Stimulated activated naive CD8-positive, alpha-beta T cell treated with anti-CD3 and anti-CD28 coated beads, Interleukin-15, amount 100 ng/mL, for 72 hours (primary cell): ENCODE measurements at regions not wholly inside any gene's neighbourhood (a gene's known extent, or its start where the extent isn't known, plus 50 kb on each side); places are given as distances from the start of the nearest gene placed in this dataset.

Experiments
- ATAC-seq: fragments of 150-1000 bp; cut with Tn5 transposase; 2 replicates; pipeline ENCODE4 v1.10.0; 2021; ENCODE audit warnings: mild to moderate bottlenecking, moderate library complexity
- DNase-seq, 2 donors: peaks; one replicate each; pipeline ENCODE4 v3.0.0; 2021 to 2022
- H3K27ac Mint-ChIP-seq, 2 donors: one replicate each; pipeline ENCODE4 v1.8.0; 2022; ENCODE audit warnings: mild to moderate bottlenecking in 2 of 2, mixed read lengths in 2 of 2, moderate library complexity in 2 of 2
- H3K27me3 Mint-ChIP-seq: one replicate; pipeline ENCODE4 v1.8.0; 2022; ENCODE audit warnings: mixed read lengths
- H3K4me1 Mint-ChIP-seq: one replicate; pipeline ENCODE4 v1.8.0; 2022; ENCODE audit warnings: mild to moderate bottlenecking, mixed read lengths
- H3K4me3 Mint-ChIP-seq, 2 donors: one replicate each; pipeline ENCODE4 v1.8.0; 2022; ENCODE audit warnings: mild to moderate bottlenecking in 2 of 2, mixed read lengths in 2 of 2, moderate library complexity in 1 of 2
- H3K9me3 Mint-ChIP-seq, 2 donors: one replicate each; pipeline ENCODE4 v1.8.0; 2022; ENCODE audit warnings: mixed read lengths in 2 of 2

GRCh38 chr7:82559193-82559805 lies 115.7 kb upstream of the CACNA2D1 start:
- peak overlapping the region in 1 of 2 donors; percentile 35 for H3K4me3 Mint-ChIP-seq
- no peak overlapping the region for H3K27ac Mint-ChIP-seq
- no peak for ATAC-seq
- no peaks in the 10 kb centered on the region for H3K27me3 Mint-ChIP-seq
- H3K4me1 Mint-ChIP-seq, result no peaks in the 10 kb centered on the region
- no peaks in the 10 kb centered on the region for H3K9me3 Mint-ChIP-seq
- no peak for DNase-seq

GRCh38 chr7:82549616-82550285 lies 106.2 kb upstream of the CACNA2D1 start:
- ATAC-seq, result no peak

GRCh38 chr7:82548141-82548688 lies 104.6 kb upstream of the CACNA2D1 start:
- H3K4me1 Mint-ChIP-seq, result no peaks in the 10 kb centered on the region
- H3K4me3 Mint-ChIP-seq, result no peak overlapping the region
- no peak overlapping the region for H3K27ac Mint-ChIP-seq
- no peaks in the 10 kb centered on the region for H3K9me3 Mint-ChIP-seq
- H3K27me3 Mint-ChIP-seq, result no peaks in the 10 kb centered on the region
- ATAC-seq, result no peak
- DNase-seq, result no peak

More at GRCh38 chr7:82549616-82550285, 106.2 kb upstream of the CACNA2D1 start:
- Mint-ChIP-seq H3K27me3 (no peaks in the 10 kb centered on the region), H3K9me3 (no peaks in the 10 kb centered on the region), H3K4me3 (no peak overlapping the region), H3K27ac (no peak overlapping the region), H3K4me1 (no peaks in the 10 kb centered on the region)
- no peak for DNase-seq

GRCh38 chr7:82542665-82543064 lies 99.1 kb upstream of the CACNA2D1 start:
- Mint-ChIP-seq H3K4me1 (no peaks in the 10 kb centered on the region), H3K9me3 (no peaks in the 10 kb centered on the region), H3K27me3 (peaks cover 10% of the 10 kb centered on the region), H3K4me3 (no peak overlapping the region), H3K27ac (no peak overlapping the region)
- no peak for ATAC-seq
- DNase-seq, result no peak

GRCh38 chr7:82539969-82540368 lies 96.4 kb upstream of the CACNA2D1 start:
- no peaks in the 10 kb centered on the region for H3K9me3 Mint-ChIP-seq
- ATAC-seq, result no peak

GRCh38 chr7:82534684-82535083 lies 91.1 kb upstream of the CACNA2D1 start:
- Mint-ChIP-seq H3K4me1 (no peaks in the 10 kb centered on the region), H3K27me3 (no peaks in the 10 kb centered on the region), H3K4me3 (no peak overlapping the region), H3K27ac (no peak overlapping the region), H3K9me3 (no peaks in the 10 kb centered on the region)
- ATAC-seq, result no peak
- DNase-seq, result no peak

More at GRCh38 chr7:82539969-82540368, 96.4 kb upstream of the CACNA2D1 start:
- no peak overlapping the region for H3K4me3 Mint-ChIP-seq
- H3K4me1 Mint-ChIP-seq, result no peaks in the 10 kb centered on the region
- peaks cover 10% of the 10 kb centered on the region for H3K27me3 Mint-ChIP-seq
- no peak for DNase-seq
- no peak overlapping the region for H3K27ac Mint-ChIP-seq

GRCh38 chr7:82530361-82530760 lies 86.8 kb upstream of the CACNA2D1 start:
- Mint-ChIP-seq H3K4me3 (no peak overlapping the region), H3K27me3 (no peaks in the 10 kb centered on the region), H3K27ac (no peak overlapping the region), H3K9me3 (peaks cover 0 to 5% of the 10 kb centered on the region in 2 donors), H3K4me1 (no peaks in the 10 kb centered on the region)
- ATAC-seq, result no peak
- no peak for DNase-seq

- no peaks in the 10 kb centered on the region for H3K4me1 Mint-ChIP-seq
- no peak for ATAC-seq
Measured at GRCh38 chr7:82528577-82529310, 85.2 kb upstream of the CACNA2D1 start.

GRCh38 chr7:82527851-82528250 lies 84.3 kb upstream of the CACNA2D1 start:
- ATAC-seq, result no peak
- H3K4me1 Mint-ChIP-seq, result no peaks in the 10 kb centered on the region
- peaks cover 0 to 5% of the 10 kb centered on the region in 2 donors for H3K9me3 Mint-ChIP-seq

More at GRCh38 chr7:82528577-82529310, 85.2 kb upstream of the CACNA2D1 start:
- H3K9me3 Mint-ChIP-seq, result peaks cover 0 to 5% of the 10 kb centered on the region in 2 donors
- H3K4me3 Mint-ChIP-seq, result no peak overlapping the region
- H3K27ac Mint-ChIP-seq, result no peak overlapping the region
- DNase-seq, result no peak
- H3K27me3 Mint-ChIP-seq, result no peaks in the 10 kb centered on the region

GRCh38 chr7:82521906-82522445 lies 78.4 kb upstream of the CACNA2D1 start:
- H3K27ac Mint-ChIP-seq, result no peak overlapping the region
- H3K4me3 Mint-ChIP-seq, result no peak overlapping the region
- DNase-seq (no peak), ATAC-seq (no peak)
- no peaks in the 10 kb centered on the region for H3K9me3 Mint-ChIP-seq
- no peaks in the 10 kb centered on the region for H3K4me1 Mint-ChIP-seq
- H3K27me3 Mint-ChIP-seq, result no peaks in the 10 kb centered on the region

More at GRCh38 chr7:82527851-82528250, 84.3 kb upstream of the CACNA2D1 start:
- DNase-seq, result no peak
- H3K27me3 Mint-ChIP-seq, result no peaks in the 10 kb centered on the region
- no peak overlapping the region for H3K4me3 Mint-ChIP-seq
- H3K27ac Mint-ChIP-seq, result no peak overlapping the region

- no peaks in the 10 kb centered on the region for H3K4me1 Mint-ChIP-seq
- no peak for DNase-seq
- H3K9me3 Mint-ChIP-seq, result no peaks in the 10 kb centered on the region
- no peak for ATAC-seq
- no peak overlapping the region for H3K4me3 Mint-ChIP-seq
- H3K27ac Mint-ChIP-seq, result no peak overlapping the region
- peaks cover 24% of the 10 kb centered on the region for H3K27me3 Mint-ChIP-seq
Measured at GRCh38 chr7:82517050-82517449, 73.5 kb upstream of the CACNA2D1 start.

GRCh38 chr7:82511542-82511941 lies 68.0 kb upstream of the CACNA2D1 start:
- no peak for DNase-seq
- H3K27me3 Mint-ChIP-seq, result peaks cover 43% of the 10 kb centered on the region
- ATAC-seq, result no peak
- H3K4me3 Mint-ChIP-seq, result no peak overlapping the region
- H3K4me1 Mint-ChIP-seq, result no peaks in the 10 kb centered on the region
- H3K27ac Mint-ChIP-seq, result no peak overlapping the region
- peaks cover 0 to 2% of the 10 kb centered on the region in 2 donors for H3K9me3 Mint-ChIP-seq

GRCh38 chr7:82507976-82508677 lies 64.5 kb upstream of the CACNA2D1 start:
- no peak overlapping the region for H3K4me3 Mint-ChIP-seq
- peak; percentile 39 for ATAC-seq
- H3K27ac Mint-ChIP-seq, result no peak overlapping the region
- no peak for DNase-seq
- peaks cover 4 to 6% of the 10 kb centered on the region in 2 donors for H3K9me3 Mint-ChIP-seq
- no peaks in the 10 kb centered on the region for H3K4me1 Mint-ChIP-seq
- H3K27me3 Mint-ChIP-seq, result peaks cover 31% of the 10 kb centered on the region

GRCh38 chr7:82507365-82507975 lies 63.9 kb upstream of the CACNA2D1 start:
- Mint-ChIP-seq H3K4me3 (no peak overlapping the region), H3K4me1 (no peaks in the 10 kb centered on the region), H3K27ac (no peak overlapping the region), H3K9me3 (peaks cover 4 to 6% of the 10 kb centered on the region in 2 donors), H3K27me3 (peaks cover 24% of the 10 kb centered on the region)
- DNase-seq (no peak), ATAC-seq (peak; percentile 31)

GRCh38 chr7:82506702-82507101 lies 63.1 kb upstream of the CACNA2D1 start:
- no peak for DNase-seq
- H3K27me3 Mint-ChIP-seq, result peaks cover 23% of the 10 kb centered on the region
- peaks cover 6 to 8% of the 10 kb centered on the region in 2 donors for H3K9me3 Mint-ChIP-seq
- H3K4me1 Mint-ChIP-seq, result no peaks in the 10 kb centered on the region
- ATAC-seq, result no peak
- no peak overlapping the region for H3K4me3 Mint-ChIP-seq
- no peak overlapping the region for H3K27ac Mint-ChIP-seq
